SU-DHL-6 (cell line): ENCODE measurements at regions not wholly inside any gene's neighbourhood (a gene's known extent, or its start where the extent isn't known, plus 50 kb on each side); places are given as distances from the start of the nearest gene placed in this dataset.

ENCODE experiments used
- CTCF ChIP-seq: fragments of 200-600 bp; sonication (generic); IDR thresholded peaks from one replicate; pipeline ENCODE4 v1.5.1; 2017; ENCODE audit warnings: antibody characterized with exemption, mild to moderate bottlenecking, low read length, moderate library complexity; ENCODE audit not compliant: insufficient read depth, poor library complexity, severe bottlenecking
- EZH2phosphoT487 ChIP-seq: fragments of 200-600 bp; sonication (generic), shearing (Covaris generic); conservative IDR thresholded peaks from 2 replicates; pipeline ENCODE4 v1.6.1; 2018; ENCODE audit warnings: mild to moderate bottlenecking, antibody characterized with exemption, low read length, moderate library complexity, mixed read lengths

GRCh38 chr2:144931480-144931879 is 411.6 kb upstream of the ZEB2 start:
- no peak for TF ChIP-seq CTCF
- TF ChIP-seq EZH2phosphoT487, result no peak
